H1 (cell line): ENCODE measurements at regions not wholly inside any gene's neighbourhood (a gene's known extent, or its start where the extent isn't known, plus 50 kb on each side); places are given as distances from the start of the nearest gene placed in this dataset.

Experiments used
- CTCF ChIA-PET: fragments of 300-600 bp; sonication (Branson Sonifier 250); formaldehyde crosslinking; loops from one replicate; lab custom pipeline; 2021; ENCODE audit not compliant: partially characterized antibody; lab: Charles Lee
- POLR2A ChIA-PET: fragments of 300-600 bp; sonication (Branson Sonifier 250); formaldehyde crosslinking; loops from one replicate; lab custom pipeline; 2021; ENCODE audit warnings: inconsistent platforms; ENCODE audit not compliant: partially characterized antibody; lab: Charles Lee
- DNase-seq, 2 experiments: peaks; one replicate each; pipeline versions ENCODE4 v3.0.0 to v3.0.0-alpha.2; 2010 to 2022; ENCODE audit warnings: low spot score in 2 of 2, low read depth in 1 of 2, mixed read lengths in 1 of 2
- FAIRE-seq: peaks from 2 replicates; lab custom pipeline; 2011; peaks lifted over from hg19 to GRCh38; lab: Jason Lieb, UNC
- H2AFZ ChIP-seq: 2 replicates; pipeline ENCODE4 v1.8.1; 2012; ENCODE audit warnings: low read length, inconsistent platforms
- H2AK5ac ChIP-seq: 2 replicates; pipeline ENCODE4 v1.6.1; 2013; ENCODE audit warnings: low read depth, low read length
- H2BK120ac ChIP-seq: replicated peaks from 2 replicates; pipeline ENCODE3; 2013; ENCODE audit warnings: low read depth, low read length, inconsistent platforms
- H2BK12ac ChIP-seq: 2 replicates; pipeline ENCODE4 v1.6.1; 2013; ENCODE audit warnings: low read depth, low read length
- H2BK15ac ChIP-seq: 2 replicates; pipeline ENCODE4 v1.6.1; 2013; ENCODE audit warnings: low read length
- H2BK20ac ChIP-seq: 2 replicates; pipeline ENCODE4 v1.6.1; 2013; ENCODE audit warnings: low read length
- H2BK5ac ChIP-seq: 2 replicates; pipeline ENCODE4 v1.6.1; 2013; ENCODE audit warnings: low read depth, low read length
- H3K14ac ChIP-seq: 2 replicates; pipeline ENCODE4 v1.6.1; 2013; ENCODE audit warnings: inconsistent platforms; ENCODE audit not compliant: insufficient read length
- H3K18ac ChIP-seq: 2 replicates; pipeline ENCODE4 v1.6.1; 2013; ENCODE audit warnings: low read length; ENCODE audit errors: extremely low read depth
- H3K23ac ChIP-seq: 2 replicates; pipeline ENCODE4 v1.6.1; 2013; ENCODE audit warnings: inconsistent platforms; ENCODE audit not compliant: insufficient read length
- H3K23me2 ChIP-seq: 2 replicates; pipeline ENCODE4 v1.6.1; 2013; ENCODE audit warnings: low read depth, low read length
- H3K27ac ChIP-seq: 2 replicates; pipeline ENCODE4 v1.6.1; 2011; ENCODE audit warnings: low read depth, low read length, inconsistent platforms
- H3K27me3 ChIP-seq, 4 experiments: replicated peaks in 1 of 4; 1 replicate in 1 of 4; 2 replicates in 3 of 4; pipeline versions ENCODE4 v1.6.1 to v1.8.1; 2011 to 2013; ENCODE audit warnings: low read length in 3 of 4, mild to moderate bottlenecking in 3 of 4, inconsistent platforms in 2 of 4, mixed read lengths in 2 of 4, moderate library complexity in 1 of 4; ENCODE audit not compliant: control insufficient read depth in 3 of 4, insufficient read depth in 3 of 4; ENCODE audit errors: extremely low read depth in 1 of 4
- H3K36me3 ChIP-seq, 4 experiments: 2 replicates each; pipeline versions ENCODE4 v1.6.1 to v1.8.1; 2011 to 2013; ENCODE audit warnings: mild to moderate bottlenecking in 4 of 4, low read length in 3 of 4, moderate library complexity in 2 of 4, control low read depth in 1 of 4, inconsistent platforms in 1 of 4; ENCODE audit not compliant: insufficient read depth in 4 of 4, control insufficient read depth in 2 of 4
- H3K4ac ChIP-seq: replicated peaks from 2 replicates; pipeline ENCODE3; 2013; ENCODE audit warnings: low read length, low read depth, mixed read lengths, inconsistent platforms; ENCODE audit not compliant: insufficient read length
- H3K4me1 ChIP-seq, 4 experiments: replicated peaks in 1 of 4; 1 replicate in 1 of 4; 2 replicates in 3 of 4; pipeline versions ENCODE4 v1.6.1 to v1.8.1; 2011 to 2013; ENCODE audit warnings: low read length in 3 of 4, inconsistent platforms in 2 of 4, mixed read lengths in 1 of 4; ENCODE audit not compliant: insufficient read depth in 4 of 4, control insufficient read depth in 3 of 4
- H3K4me2 ChIP-seq, 2 experiments: 2 replicates each; pipeline versions ENCODE4 v1.6.1 to v1.8.1; 2011 to 2013; ENCODE audit warnings: low read depth in 2 of 2, low read length in 2 of 2, control low read depth in 1 of 2, inconsistent platforms in 1 of 2, mild to moderate bottlenecking in 1 of 2; ENCODE audit not compliant: insufficient read depth in 1 of 2
- H3K4me3 ChIP-seq, 4 experiments: fragments of 200-600, 300-600 bp in 1 of 4; sonication (generic), shearing (Covaris generic), sonication (Bioruptor Twin) in 1 of 4; 2 replicates each; pipeline versions ENCODE4 v1.5.1 to v1.8.1; 2011 to 2016; ENCODE audit warnings: low read length in 4 of 4, low read depth in 3 of 4, control low read depth in 2 of 4, inconsistent platforms in 2 of 4, mild to moderate bottlenecking in 2 of 4, mixed read lengths in 1 of 4, moderate library complexity in 1 of 4; ENCODE audit not compliant: insufficient read depth in 2 of 4; ENCODE audit errors: extremely low read depth in 1 of 4
- H3K56ac ChIP-seq: replicated peaks from 2 replicates; pipeline ENCODE3; 2013; ENCODE audit warnings: low read depth, mild to moderate bottlenecking, mixed read lengths, low read length, inconsistent platforms; ENCODE audit not compliant: insufficient read length
- H3K79me1 ChIP-seq: 2 replicates; pipeline ENCODE4 v1.6.1; 2013; ENCODE audit warnings: low read depth, low read length, control low read depth
- H3K79me2 ChIP-seq, 2 experiments: 2 replicates each; pipeline versions ENCODE4 v1.6.1 to v1.8.1; 2012 to 2013; ENCODE audit warnings: low read length in 2 of 2, mild to moderate bottlenecking in 2 of 2, inconsistent platforms in 1 of 2; ENCODE audit not compliant: insufficient read depth in 2 of 2, control insufficient read depth in 1 of 2
- H3K9ac ChIP-seq, 4 experiments: replicated peaks in 1 of 4; 1 replicate in 1 of 4; 2 replicates in 3 of 4; pipeline versions ENCODE4 v1.6.1 to v1.8.1; 2011 to 2013; ENCODE audit warnings: low read depth in 3 of 4, low read length in 3 of 4, control low read depth in 2 of 4, mild to moderate bottlenecking in 2 of 4, moderate library complexity in 2 of 4, inconsistent platforms in 1 of 4; ENCODE audit errors: extremely low read depth in 1 of 4
- H3K9me3 ChIP-seq, 2 experiments: 2 replicates each; pipeline versions ENCODE4 v1.6.1 to v1.8.1; 2012 to 2013; ENCODE audit warnings: mild to moderate bottlenecking in 2 of 2, moderate library complexity in 2 of 2, control low read depth in 1 of 2, inconsistent platforms in 1 of 2, low read depth in 1 of 2, low read length in 1 of 2, mixed read lengths in 1 of 2; ENCODE audit not compliant: insufficient read depth in 2 of 2
- H4K20me1 ChIP-seq, 2 experiments: replicated peaks in 1 of 2; 2 replicates each; pipeline versions ENCODE3 to v1.8.1; 2011 to 2013; ENCODE audit warnings: inconsistent platforms in 2 of 2, low read length in 2 of 2, mild to moderate bottlenecking in 1 of 2; ENCODE audit not compliant: insufficient read depth in 2 of 2, control insufficient read depth in 1 of 2
- H4K5ac ChIP-seq: 2 replicates; pipeline ENCODE4 v1.6.1; 2013; ENCODE audit warnings: low read length, low read depth, mixed read lengths, inconsistent platforms; ENCODE audit not compliant: insufficient read length
- H4K8ac ChIP-seq: 2 replicates; pipeline ENCODE4 v1.8.0; 2013; ENCODE audit warnings: mild to moderate bottlenecking, moderate library complexity, low read length, inconsistent platforms; ENCODE audit not compliant: insufficient read depth; ENCODE audit errors: extremely low read depth
- H4K91ac ChIP-seq: replicated peaks from 2 replicates; pipeline ENCODE3; 2013; ENCODE audit warnings: low read length, mixed read lengths, inconsistent platforms; ENCODE audit not compliant: insufficient read length
- CBX8 ChIP-seq: fragments of 300-800, 300-1000 bp; sonication (generic); IDR thresholded peaks from 2 replicates; pipeline ENCODE4 v1.7.1; 2016; ENCODE audit warnings: low read depth, low read length, borderline replicate concordance
- CHD1 ChIP-seq: IDR thresholded peaks from 2 replicates; pipeline ENCODE4 v1.6.1; 2012; ENCODE audit warnings: low read depth, low read length, improper control_type of control experiment
- CTCF ChIP-seq, 3 experiments: IDR thresholded peaks; 1 replicate in 2 of 3; 2 replicates in 1 of 3; pipeline versions ENCODE4 v1.5.1 to v1.6.1; 2011; ENCODE audit warnings: low read length in 3 of 3, mild to moderate bottlenecking in 3 of 3, inconsistent platforms in 2 of 3, low read depth in 1 of 3, moderate library complexity in 1 of 3; ENCODE audit not compliant: insufficient read depth in 1 of 3; ENCODE audit errors: control extremely low read depth in 1 of 3
- EZH2 ChIP-seq: fragments of 200-600 bp; sonication (generic); IDR thresholded peaks from 2 replicates; pipeline ENCODE4 v1.7.1; 2012; ENCODE audit warnings: low read depth, mild to moderate bottlenecking, moderate library complexity, low read length, inconsistent platforms; ENCODE audit not compliant: severe bottlenecking
- HDAC2 ChIP-seq, 2 experiments: fragments of 300-600 bp in 1 of 2; sonication (generic) in 1 of 2; IDR thresholded peaks; 2 replicates each; pipeline ENCODE4 v1.6.1; 2011 to 2012; ENCODE audit warnings: low read depth in 2 of 2, low read length in 2 of 2, mild to moderate bottlenecking in 2 of 2, moderate library complexity in 2 of 2, borderline replicate concordance in 1 of 2, inconsistent platforms in 1 of 2
- KDM1A ChIP-seq: fragments of 200-600, 300-600 bp; sonication (generic); IDR thresholded peaks from 2 replicates; pipeline ENCODE4 v1.7.1; 2016; ENCODE audit warnings: mild to moderate bottlenecking, low read length, borderline replicate concordance
- KDM4A ChIP-seq: IDR thresholded peaks from one replicate; pipeline ENCODE4 v1.7.1; 2012; ENCODE audit warnings: low read depth, mild to moderate bottlenecking, moderate library complexity, low read length, inconsistent platforms; ENCODE audit not compliant: severe bottlenecking
- MAX ChIP-seq: IDR thresholded peaks from 2 replicates; pipeline ENCODE4 v1.6.1; 2012; ENCODE audit warnings: inconsistent platforms
- NRF1 ChIP-seq: IDR thresholded peaks from 2 replicates; pipeline ENCODE4 v1.6.1; 2011; ENCODE audit warnings: mild to moderate bottlenecking, low read depth, low read length, improper control_type of control experiment
- SRF ChIP-seq: IDR thresholded peaks from 2 replicates; pipeline ENCODE4 v1.6.1; 2011; ENCODE audit warnings: mild to moderate bottlenecking, low read depth, low read length, moderate library complexity
- TEAD4 ChIP-seq: IDR thresholded peaks from 2 replicates; pipeline ENCODE4 v1.6.1; 2012; ENCODE audit warnings: low read depth, low read length, inconsistent platforms, mixed read lengths
- WGBS, 2 experiments: shearing (Covaris generic) in 1 of 2; methylation state at CpG; one replicate each; pipeline versions ENCODE4 v1.1.6 to v1.1.7; 2013 to 2015; ENCODE audit warnings: low lambda C conversion rate in 2 of 2, mixed read lengths in 2 of 2, inconsistent platforms in 1 of 2, low coverage in 1 of 2, missing lambda C conversion rate in 1 of 2; ENCODE audit not compliant: insufficient replicate concordance in 2 of 2, insufficient coverage in 1 of 2, insufficient read length in 1 of 2; ENCODE audit errors: extremely low coverage in 1 of 2, missing lambda C conversion rate in 1 of 2; 5-methylcytosine and 5-hydroxymethylcytosine counted together

GRCh38 chr14:30303350-30303749 lies 255.6 kb upstream of the G2E3 start:
- H3K4me3 ChIP-seq = no peak overlapping the region
- no peak overlapping the region for H2BK15ac ChIP-seq
- no peaks in the 10 kb centered on the region for H3K79me2 ChIP-seq
- no peak overlapping the region for H2BK5ac ChIP-seq
- H2BK20ac ChIP-seq = no peak overlapping the region
- no peak overlapping the region for H2BK120ac ChIP-seq
- DNase-seq (no peak), FAIRE-seq (no peak)
- H3K36me3 ChIP-seq = no peaks in the 10 kb centered on the region
- no peak overlapping the region for H3K18ac ChIP-seq
- no peak overlapping the region for H2BK12ac ChIP-seq
- no peaks in the 10 kb centered on the region for H3K27me3 ChIP-seq
- 95% methylated on average over 1 of the region's 1 CpG; no CpG with 5 or more reads in 1 of the 2 experiments for WGBS, 2 experiments
- H3K27ac ChIP-seq = no peak overlapping the region
- POLR2A ChIA-PET = no interaction called here
- H3K4ac ChIP-seq = no peak overlapping the region
- no peak overlapping the region for H3K14ac ChIP-seq
- no peak overlapping the region for H3K23ac ChIP-seq
- no peaks in the 10 kb centered on the region for H3K9me3 ChIP-seq
- no peak overlapping the region for H4K8ac ChIP-seq
- H3K4me2 ChIP-seq = no peak overlapping the region
- CTCF ChIA-PET = no interaction called here
- H3K9ac ChIP-seq = no peak overlapping the region
- no peaks in the 10 kb centered on the region for H3K4me1 ChIP-seq
- no peak overlapping the region for H2AFZ ChIP-seq
- H4K20me1 ChIP-seq = no peaks in the 10 kb centered on the region
- H3K79me1 ChIP-seq = no peaks in the 10 kb centered on the region
- H3K23me2 ChIP-seq = no peaks in the 10 kb centered on the region
- no peak overlapping the region for H4K91ac ChIP-seq
- H2AK5ac ChIP-seq = no peak overlapping the region
- no peak overlapping the region for H4K5ac ChIP-seq
- H3K56ac ChIP-seq = no peak overlapping the region
- no peak for TF ChIP-seq NRF1
- TF ChIP-seq KDM1A = no peak
- TF ChIP-seq CBX8 = no peak
- no peak for TF ChIP-seq KDM4A
- TF ChIP-seq CTCF (IDR thresholded peaks at IDR 0.05; ENCODE audit: control extremely low read depth in 1 of 3, insufficient read depth in 1 of 3, low read depth in 1 of 3, low read length in 3 of 3) = no peak
- no peak for TF ChIP-seq HDAC2 (IDR thresholded peaks at IDR 0.05; ENCODE audit: borderline replicate concordance in 1 of 2, low read depth in 2 of 2, low read length in 2 of 2)
- TF ChIP-seq MAX = no peak
- no peak for TF ChIP-seq CHD1
- no peak for TF ChIP-seq SRF
- TF ChIP-seq TEAD4 = no peak
- no peak for TF ChIP-seq EZH2
